ENCODE measurements at regions not wholly inside any gene's neighbourhood (a gene's known extent, or its start where the extent isn't known, plus 50 kb on each side); places are given as distances from the start of the nearest gene placed in this dataset.

GRCh38 chr14:71642715-71643114, 289.5 kb upstream of the RGS6 start:
- no peak for TF ChIP-seq POLR2A (IDR thresholded peaks at IDR 0.05)
- TF ChIP-seq, protein P1, sequence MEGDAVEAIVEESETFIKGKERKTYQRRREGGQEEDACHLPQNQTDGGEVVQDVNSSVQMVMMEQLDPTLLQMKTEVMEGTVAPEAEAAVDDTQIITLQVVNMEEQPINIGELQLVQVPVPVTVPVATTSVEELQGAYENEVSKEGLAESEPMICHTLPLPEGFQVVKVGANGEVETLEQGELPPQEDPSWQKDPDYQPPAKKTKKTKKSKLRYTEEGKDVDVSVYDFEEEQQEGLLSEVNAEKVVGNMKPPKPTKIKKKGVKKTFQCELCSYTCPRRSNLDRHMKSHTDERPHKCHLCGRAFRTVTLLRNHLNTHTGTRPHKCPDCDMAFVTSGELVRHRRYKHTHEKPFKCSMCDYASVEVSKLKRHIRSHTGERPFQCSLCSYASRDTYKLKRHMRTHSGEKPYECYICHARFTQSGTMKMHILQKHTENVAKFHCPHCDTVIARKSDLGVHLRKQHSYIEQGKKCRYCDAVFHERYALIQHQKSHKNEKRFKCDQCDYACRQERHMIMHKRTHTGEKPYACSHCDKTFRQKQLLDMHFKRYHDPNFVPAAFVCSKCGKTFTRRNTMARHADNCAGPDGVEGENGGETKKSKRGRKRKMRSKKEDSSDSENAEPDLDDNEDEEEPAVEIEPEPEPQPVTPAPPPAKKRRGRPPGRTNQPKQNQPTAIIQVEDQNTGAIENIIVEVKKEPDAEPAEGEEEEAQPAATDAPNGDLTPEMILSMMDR (IDR thresholded peaks at IDR 0.05): no peak

Measured in right lobe of liver (tissue), 4 donors.